ENCODE measurements at regions not wholly inside any gene's neighbourhood (a gene's known extent, or its start where the extent isn't known, plus 50 kb on each side); places are given as distances from the start of the nearest gene placed in this dataset.

GRCh38 chr11:114970927-114971645 is 292.8 kb downstream of the NXPE2 start:
- no peak for ATAC-seq
- intact Hi-C loops (cut with DNase I, micrococcal nuclease) = no loop called here
- DNase-seq = no peak

GRCh38 chr11:114972105-114972504 is 293.8 kb downstream of the NXPE2 start:
- intact Hi-C loops (cut with DNase I, micrococcal nuclease) = no loop called here
- DNase-seq (no peak), ATAC-seq (no peak)

- ATAC-seq = no peak
- no peak for DNase-seq
- intact Hi-C loops (cut with DNase I, micrococcal nuclease) = no loop called here
Measured at GRCh38 chr11:114977651-114978050, 299.3 kb downstream of the NXPE2 start.

GRCh38 chr11:114982141-114982540 is 303.8 kb downstream of the NXPE2 start:
- no peak for DNase-seq
- intact Hi-C loops (cut with DNase I, micrococcal nuclease) = no loop called here
- no peak for ATAC-seq

- ATAC-seq = no peak
- no peak for DNase-seq
- intact Hi-C loops (cut with DNase I, micrococcal nuclease) = no loop called here
Measured at GRCh38 chr11:114984611-114985163, 306.4 kb downstream of the NXPE2 start.

GRCh38 chr11:114986365-114986764 is 308.0 kb downstream of the NXPE2 start:
- ATAC-seq (no peak), DNase-seq (no peak)
- intact Hi-C loops (cut with DNase I, micrococcal nuclease) = no loop called here

GRCh38 chr11:114987186-114987760 is 308.9 kb downstream of the NXPE2 start:
- ATAC-seq (no peak), DNase-seq (no peak)

GRCh38 chr11:114988644-114989043 is 310.3 kb downstream of the NXPE2 start:
- DNase-seq = no peak
- no peak for ATAC-seq
- intact Hi-C loops (cut with DNase I, micrococcal nuclease) = no loop called here

More at GRCh38 chr11:114987186-114987760, 308.9 kb downstream of the NXPE2 start:
- intact Hi-C loops (cut with DNase I, micrococcal nuclease) = no loop called here

- intact Hi-C loops (cut with DNase I, micrococcal nuclease) = no loop called here
- no peak for DNase-seq
- ATAC-seq = no peak
Measured at GRCh38 chr11:114989536-114989935, 311.2 kb downstream of the NXPE2 start.

- DNase-seq (no peak), ATAC-seq (no peak)
- intact Hi-C loops (cut with DNase I, micrococcal nuclease) = no loop called here
Measured at GRCh38 chr11:115005663-115006062, 327.3 kb downstream of the NXPE2 start.

- intact Hi-C loops (cut with DNase I, micrococcal nuclease) = no loop called here
- ATAC-seq = no peak
- no peak for DNase-seq
Measured at GRCh38 chr11:115007851-115008250, 329.5 kb downstream of the NXPE2 start.

- DNase-seq = no peak
- intact Hi-C loops (cut with DNase I, micrococcal nuclease) = no loop called here
- ATAC-seq = no peak
Measured at GRCh38 chr11:115008799-115009198, 330.5 kb downstream of the NXPE2 start.

- DNase-seq (no peak), ATAC-seq (no peak)
- intact Hi-C loops (cut with DNase I, micrococcal nuclease) = no loop called here
Measured at GRCh38 chr11:115017529-115017928, 339.2 kb downstream of the NXPE2 start.

GRCh38 chr11:115030166-115030565 is 351.8 kb downstream of the NXPE2 start:
- intact Hi-C loops (cut with DNase I, micrococcal nuclease) = no loop called here
- DNase-seq = no peak
- ATAC-seq = no peak

- intact Hi-C loops (cut with DNase I, micrococcal nuclease) = no loop called here
- ATAC-seq = no peak
Measured at GRCh38 chr11:115036406-115037180, 358.3 kb downstream of the NXPE2 start.

GRCh38 chr11:115042002-115042401 is 363.7 kb downstream of the NXPE2 start:
- ATAC-seq = no peak
- intact Hi-C loops (cut with DNase I, micrococcal nuclease) = no loop called here
- DNase-seq = no peak

More at GRCh38 chr11:115036406-115037180, 358.3 kb downstream of the NXPE2 start:
- no peak for DNase-seq

GRCh38 chr11:115047631-115048030 is 369.3 kb downstream of the NXPE2 start:
- intact Hi-C loops (cut with DNase I, micrococcal nuclease) = no loop called here
- ATAC-seq (no peak), DNase-seq (no peak)

- no peak for DNase-seq
- intact Hi-C loops (cut with DNase I, micrococcal nuclease) = no loop called here
Measured at GRCh38 chr11:115049796-115050195, 371.5 kb downstream of the NXPE2 start.

GRCh38 chr11:115050756-115051155 is 372.4 kb downstream of the NXPE2 start:
- intact Hi-C loops (cut with DNase I, micrococcal nuclease) = no loop called here
- DNase-seq = no peak
- ATAC-seq = no peak

More at GRCh38 chr11:115049796-115050195, 371.5 kb downstream of the NXPE2 start:
- ATAC-seq = no peak
